NCI-H1436 treated with DMSO at 0.1 percent for 48 hours (cell line): ENCODE measurements at regions not wholly inside any gene's neighbourhood (a gene's known extent, or its start where the extent isn't known, plus 50 kb on each side); places are given as distances from the start of the nearest gene placed in this dataset.
"Not testable (repeated sequence)": the region's sequence is repeated elsewhere in the genome, so short reads cannot be mapped to it uniquely, and the experiment has no call there.

Experiments
- DNase-seq: peaks from one replicate; lab custom pipeline; 2025; lab: John Stamatoyannopoulos, UW

DNA sequence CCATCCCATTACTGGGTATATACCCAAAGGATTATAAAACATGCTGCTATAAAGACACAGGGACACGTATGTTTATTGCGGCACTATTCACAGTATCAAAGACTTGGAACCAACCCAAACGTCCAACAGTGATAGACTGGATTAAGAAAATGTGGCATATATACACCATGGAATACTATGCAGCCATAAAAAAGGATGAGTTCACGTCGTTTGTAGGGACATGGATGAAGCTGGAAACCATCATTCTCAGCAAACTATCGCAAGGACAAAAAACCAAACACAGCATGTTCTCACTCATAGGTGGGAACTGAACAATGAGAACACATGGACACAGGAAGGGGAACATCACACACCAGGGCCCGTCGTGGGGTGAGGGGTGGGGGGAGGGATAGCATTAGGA lies 106.1 kb downstream of the CHD1L start:
- not testable (repeated sequence) for DNase-seq

GRCh38 chr1:147349533-147349932 lies 107.0 kb downstream of the CHD1L start:
- DNase-seq = no peak

DNA sequence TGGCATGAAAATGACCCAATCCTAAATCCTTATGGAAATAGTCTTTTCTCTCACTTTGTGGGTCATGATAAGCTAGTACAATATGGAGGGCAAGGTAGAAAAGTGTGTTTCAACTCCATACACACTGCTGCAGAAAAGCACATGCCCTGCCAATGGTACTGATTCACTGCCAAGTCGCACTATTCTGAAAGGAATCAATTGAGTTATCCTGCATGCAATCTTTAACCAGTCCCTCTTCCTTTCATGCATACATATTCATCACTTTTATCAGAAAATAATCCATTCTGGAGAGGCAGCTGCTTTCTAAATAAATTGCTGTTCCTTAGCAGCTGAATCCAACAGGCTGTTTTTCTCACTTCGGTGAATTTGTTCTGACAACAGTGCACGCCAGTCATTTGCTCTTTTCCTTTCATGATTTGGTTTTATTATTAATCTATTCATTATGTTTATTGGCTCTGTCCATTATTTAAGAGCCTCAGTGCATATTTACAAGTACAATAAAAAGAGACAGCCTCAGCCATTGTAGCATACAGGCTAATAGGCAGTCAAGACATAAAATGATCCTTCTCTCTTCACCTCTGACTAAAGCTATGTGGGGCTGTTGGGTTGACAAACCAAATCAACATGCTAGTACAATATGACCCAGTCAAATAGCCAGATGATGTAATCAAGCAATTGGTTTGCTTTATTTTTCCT lies 108.8 kb downstream of the CHD1L start:
- DNase-seq = no peak

DNA sequence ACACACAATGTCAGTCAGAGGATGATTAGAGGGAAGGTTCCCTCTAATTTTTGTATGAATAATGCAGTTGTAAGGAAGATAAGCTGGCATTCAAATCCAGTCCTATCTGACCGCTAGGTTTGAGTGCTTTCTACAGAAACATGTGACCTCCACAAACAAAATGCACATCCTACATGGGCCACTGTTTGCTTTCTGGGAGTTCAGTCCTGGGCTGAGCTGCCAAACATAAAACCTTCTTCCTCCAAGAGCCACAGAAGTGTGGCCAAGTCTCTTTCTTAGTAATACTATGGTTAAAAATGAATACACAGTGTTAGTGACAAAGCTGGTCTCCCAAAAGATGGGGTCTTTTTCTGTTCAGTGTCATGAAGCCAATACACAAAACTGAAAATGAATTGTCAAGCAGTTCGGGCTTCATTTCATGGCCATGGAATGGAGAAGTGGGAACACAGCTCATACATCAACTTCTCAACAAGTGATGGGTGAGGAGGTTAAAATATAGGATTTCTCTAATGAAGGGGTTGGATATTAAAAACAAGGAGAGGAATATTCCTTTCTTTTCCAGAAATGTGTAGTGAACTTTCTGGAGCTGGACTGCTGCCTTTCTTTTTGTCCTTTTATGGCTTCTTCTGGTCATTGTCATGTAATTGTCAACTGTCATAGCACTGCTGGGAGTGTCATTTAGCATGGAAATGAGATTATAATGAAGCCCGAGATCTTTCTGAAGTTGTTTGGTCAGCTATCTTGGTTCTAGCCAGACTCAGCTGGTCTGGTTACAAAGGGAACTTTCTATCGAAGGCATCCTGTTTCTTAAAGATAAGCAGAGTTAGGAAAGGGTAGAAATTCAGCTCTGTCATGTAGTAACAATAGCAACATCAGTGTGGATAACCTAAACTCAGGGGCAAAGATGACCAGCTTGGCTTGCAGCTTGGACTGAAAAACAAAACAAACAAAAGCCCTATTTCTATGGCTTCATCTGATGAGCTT lies 135.1 kb downstream of the CHD1L start:
- no peak for DNase-seq

DNA sequence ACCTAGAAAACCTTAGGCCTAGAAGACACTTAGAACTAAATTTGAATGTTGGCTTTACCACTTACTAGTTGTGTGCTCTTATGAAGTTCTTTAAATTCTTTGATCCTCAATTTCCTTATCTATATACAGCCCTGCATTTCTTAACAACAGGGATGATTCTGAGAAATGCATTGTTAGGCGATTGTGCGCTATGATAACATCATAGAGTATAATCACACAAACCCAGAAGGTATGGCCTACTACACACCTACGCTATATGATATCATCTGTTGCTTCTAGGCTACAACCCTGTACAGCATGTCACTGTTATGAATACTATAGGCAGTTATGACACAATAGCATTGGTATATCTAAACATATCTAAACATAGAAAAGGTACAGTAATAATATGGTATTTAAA lies 137.4 kb downstream of the CHD1L start:
- DNase-seq = no peak

DNA sequence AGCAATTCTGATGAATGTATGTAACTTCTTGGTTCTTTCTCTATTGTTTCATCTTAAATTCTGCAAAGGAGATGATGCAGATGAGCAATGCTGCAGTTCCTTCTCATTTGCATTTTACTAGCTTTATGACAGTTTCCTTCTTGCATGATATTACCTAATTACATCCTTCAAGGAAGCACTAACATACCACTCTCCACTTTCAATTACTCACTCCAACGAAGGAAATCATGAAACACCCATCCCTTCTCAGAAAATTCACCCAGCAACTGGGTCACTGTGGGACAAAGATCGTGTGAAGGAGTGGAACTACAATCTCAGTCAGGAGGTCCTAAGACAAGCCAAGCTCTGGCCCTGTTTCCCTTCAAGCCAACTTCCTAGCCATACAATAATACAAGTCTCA lies 142.3 kb downstream of the CHD1L start:
- no peak for DNase-seq

DNA sequence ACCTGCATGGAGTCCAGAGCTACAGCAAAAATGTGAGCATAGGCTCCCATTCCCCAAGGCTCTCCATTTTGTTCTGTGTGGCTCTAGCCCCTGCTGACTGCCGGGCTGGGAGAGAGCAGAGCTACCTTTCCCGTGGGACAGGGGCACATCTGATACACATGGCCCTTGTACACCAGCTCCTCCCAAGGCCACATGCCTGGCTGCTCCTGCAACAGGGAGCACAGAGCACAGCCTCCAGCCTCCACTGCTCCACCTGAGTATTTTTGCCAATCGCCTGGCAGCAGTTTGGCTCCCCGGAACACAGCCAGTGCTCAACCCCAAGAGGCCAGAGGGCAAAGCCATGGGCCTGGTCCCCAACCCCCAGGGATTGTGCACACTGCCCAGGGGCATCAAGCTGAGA lies 146.5 kb downstream of the CHD1L start:
- DNase-seq = no peak

GRCh38 chr1:147389532-147390184 lies 147.2 kb downstream of the CHD1L start:
- peak; percentile 2 for DNase-seq

DNA sequence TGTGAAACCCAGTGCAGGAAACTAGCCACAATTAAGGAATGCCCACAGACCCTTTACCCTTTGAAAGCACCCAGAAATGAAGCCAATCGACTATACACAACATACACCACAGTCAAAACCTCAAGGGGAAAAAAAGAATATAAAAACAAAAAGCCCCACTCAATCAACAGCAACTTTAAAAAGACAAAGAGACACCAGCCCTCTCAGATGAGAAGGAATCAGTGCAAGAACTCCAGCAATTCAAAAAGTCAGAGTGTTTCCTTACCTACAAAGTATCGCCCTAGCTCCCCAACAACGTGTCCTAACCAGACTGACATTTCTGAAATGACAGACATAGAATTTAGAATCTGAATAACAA lies 147.7 kb downstream of the CHD1L start:
- no peak for DNase-seq

DNA sequence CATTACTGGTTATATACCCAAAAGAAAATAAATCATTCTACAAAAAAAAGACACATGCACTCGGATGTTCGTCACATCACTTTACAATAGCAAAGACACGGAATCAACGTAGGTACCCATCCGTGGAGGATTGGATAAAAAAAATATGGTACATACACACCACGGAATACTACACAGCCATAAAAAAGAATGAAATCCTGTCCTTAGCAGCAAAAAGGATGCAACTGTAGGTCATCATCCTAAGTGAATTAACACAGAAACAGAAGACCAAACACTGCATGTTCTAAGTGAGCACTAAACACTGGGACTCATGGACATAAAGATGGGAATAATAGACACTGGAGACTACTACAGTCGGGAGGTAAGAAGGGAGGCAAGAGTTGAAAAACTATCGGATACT lies 148.6 kb downstream of the CHD1L start:
- DNase-seq = no peak

GRCh38 chr1:147402326-147403045 lies 138.8 kb upstream of the BCL9 start:
- DNase-seq = peak; percentile 6

DNA sequence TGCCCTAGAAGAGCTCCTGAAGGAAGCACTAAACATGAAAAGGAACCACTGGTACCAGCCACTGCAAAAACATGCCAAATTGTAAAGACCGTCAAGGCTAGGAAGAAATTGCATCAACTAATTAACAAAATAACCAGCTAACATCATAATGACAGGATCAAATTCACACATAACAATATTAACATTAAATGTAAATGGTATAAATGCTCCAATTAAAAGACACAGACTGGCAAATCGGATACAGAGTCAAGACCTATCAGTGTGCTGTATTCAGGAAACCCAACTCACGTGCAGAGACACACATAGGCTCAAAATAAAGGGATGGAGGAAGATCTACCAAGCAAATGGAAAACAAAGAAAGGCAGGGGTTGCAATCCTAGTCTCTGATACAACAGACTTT lies 137.0 kb upstream of the BCL9 start:
- not testable (repeated sequence) for DNase-seq

GRCh38 chr1:147409886-147410285 lies 131.4 kb upstream of the BCL9 start:
- no peak for DNase-seq

DNA sequence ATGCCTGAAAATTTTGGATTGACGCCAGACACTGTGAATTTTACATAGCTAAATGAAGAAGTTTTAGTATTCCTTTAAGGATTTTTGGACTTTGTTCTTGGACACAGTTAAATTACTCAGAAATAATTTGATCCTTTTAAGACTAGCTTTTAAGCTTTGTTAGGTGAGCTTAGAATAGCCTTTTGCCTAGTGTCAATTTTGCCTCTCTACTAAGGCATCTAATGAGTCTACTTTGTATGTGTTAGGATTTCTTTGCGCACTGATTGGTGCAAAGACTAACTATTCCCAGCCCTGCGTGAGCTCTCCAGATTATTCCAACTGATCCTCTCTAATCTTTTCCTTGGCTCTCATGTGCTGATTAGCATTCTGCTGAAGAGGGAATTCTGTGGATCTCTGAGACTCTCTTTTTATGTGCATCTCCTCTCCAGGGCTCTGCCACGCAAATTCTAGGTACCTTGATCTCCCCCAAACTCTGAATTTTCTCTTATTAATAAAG lies 128.1 kb upstream of the BCL9 start:
- no peak for DNase-seq

GRCh38 chr1:147414505-147415163 lies 126.7 kb upstream of the BCL9 start:
- no peak for DNase-seq

GRCh38 chr1:147417024-147417423 lies 124.3 kb upstream of the BCL9 start:
- DNase-seq = no peak

DNA sequence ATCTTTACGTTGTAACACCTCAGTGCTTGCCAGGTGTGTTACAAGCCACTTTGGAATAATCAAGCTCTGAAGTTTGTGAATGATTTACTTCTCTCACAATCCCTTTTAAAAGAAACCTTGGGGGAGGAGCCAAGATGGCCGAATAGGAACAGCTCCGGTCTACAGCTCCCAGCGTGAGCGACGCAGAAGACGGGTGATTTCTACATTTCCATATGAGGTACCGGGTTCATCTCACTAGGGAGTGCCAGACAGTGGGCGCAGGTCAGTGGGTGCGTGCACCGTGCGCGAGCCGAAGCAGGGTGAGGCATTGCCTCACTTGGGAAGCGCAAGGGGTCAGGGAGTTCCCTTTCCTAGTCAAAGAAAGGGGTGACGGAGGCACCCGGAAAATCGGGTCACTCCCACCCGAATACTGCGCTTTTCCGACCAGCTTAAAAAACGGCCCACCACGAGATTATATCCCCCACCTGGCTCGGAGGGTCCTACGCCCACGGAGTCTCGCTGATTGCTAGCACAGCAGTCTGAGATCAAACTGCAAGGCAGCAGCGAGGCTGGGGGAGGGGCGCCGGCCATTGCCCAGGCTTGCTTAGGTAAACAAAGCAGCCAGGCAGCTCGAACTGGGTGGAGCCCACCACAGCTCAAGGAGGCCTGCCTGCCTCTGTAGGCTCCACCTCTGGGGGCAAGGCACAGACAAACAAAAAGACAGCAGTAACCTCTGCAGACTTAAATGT lies 118.0 kb upstream of the BCL9 start:
- DNase-seq = not testable (repeated sequence)

- DNase-seq = peak; percentile 12
Measured at GRCh38 chr1:147434921-147435320, 106.4 kb upstream of the BCL9 start.

DNA sequence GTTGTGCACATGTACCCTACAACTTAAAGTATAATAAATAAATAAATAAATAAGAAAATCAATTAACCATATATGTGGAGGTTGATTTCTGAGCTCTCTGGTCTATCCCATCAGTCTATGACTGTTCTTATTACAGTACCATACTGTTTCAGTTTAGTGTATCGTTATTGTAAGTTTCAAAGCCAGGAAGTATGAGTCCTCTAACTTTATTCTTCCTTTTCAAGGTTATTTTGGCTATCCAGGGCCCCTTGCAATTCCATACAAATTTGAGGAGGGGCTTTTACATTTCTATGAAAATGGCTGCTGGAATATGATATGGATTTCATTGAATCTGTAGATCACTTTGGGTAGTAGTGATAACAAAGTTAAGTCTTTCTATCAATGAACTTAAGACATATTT lies 96.9 kb upstream of the BCL9 start:
- DNase-seq = no peak

GRCh38 chr1:147451628-147452027 lies 89.7 kb upstream of the BCL9 start:
- no peak for DNase-seq

DNA sequence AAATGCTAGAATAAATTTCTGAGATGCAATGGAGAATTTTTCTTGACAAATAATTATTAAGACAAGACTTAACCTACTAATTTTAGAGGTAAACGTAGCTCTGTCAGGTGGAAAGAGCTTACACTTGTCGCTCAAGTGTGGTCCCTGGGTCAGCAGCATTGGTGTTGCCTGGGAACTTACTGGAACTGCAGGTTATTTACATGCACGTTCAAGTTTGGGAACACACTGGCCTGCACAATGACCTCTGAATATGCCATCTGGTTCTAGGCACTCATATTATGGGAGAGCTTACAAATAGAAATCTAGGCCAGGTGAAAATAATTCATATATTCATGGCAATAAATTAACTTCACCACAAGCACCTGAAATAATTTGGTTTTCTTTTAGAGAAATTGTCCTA lies 88.5 kb upstream of the BCL9 start:
- DNase-seq = no peak
